H1 (cell line): ENCODE measurements at regions not wholly inside any gene's neighbourhood (a gene's known extent, or its start where the extent isn't known, plus 50 kb on each side); places are given as distances from the start of the nearest gene placed in this dataset.

Source experiments
- CTCF ChIA-PET: fragments of 300-600 bp; sonication (Branson Sonifier 250); formaldehyde crosslinking; loops from one replicate; lab custom pipeline; 2021; ENCODE audit not compliant: partially characterized antibody; lab: Charles Lee
- POLR2A ChIA-PET: fragments of 300-600 bp; sonication (Branson Sonifier 250); formaldehyde crosslinking; loops from one replicate; lab custom pipeline; 2021; ENCODE audit warnings: inconsistent platforms; ENCODE audit not compliant: partially characterized antibody; lab: Charles Lee
- DNase-seq, 2 experiments: peaks; one replicate each; pipeline versions ENCODE4 v3.0.0 to v3.0.0-alpha.2; 2010 to 2022; ENCODE audit warnings: low spot score in 2 of 2, low read depth in 1 of 2, mixed read lengths in 1 of 2
- FAIRE-seq: peaks from 2 replicates; lab custom pipeline; 2011; peaks lifted over from hg19 to GRCh38; lab: Jason Lieb, UNC
- H2AFZ ChIP-seq: 2 replicates; pipeline ENCODE4 v1.8.1; 2012; ENCODE audit warnings: low read length, inconsistent platforms
- H2AK5ac ChIP-seq: 2 replicates; pipeline ENCODE4 v1.6.1; 2013; ENCODE audit warnings: low read depth, low read length
- H2BK120ac ChIP-seq: replicated peaks from 2 replicates; pipeline ENCODE3; 2013; ENCODE audit warnings: low read depth, low read length, inconsistent platforms
- H2BK12ac ChIP-seq: 2 replicates; pipeline ENCODE4 v1.6.1; 2013; ENCODE audit warnings: low read depth, low read length
- H2BK15ac ChIP-seq: 2 replicates; pipeline ENCODE4 v1.6.1; 2013; ENCODE audit warnings: low read length
- H2BK20ac ChIP-seq: 2 replicates; pipeline ENCODE4 v1.6.1; 2013; ENCODE audit warnings: low read length
- H2BK5ac ChIP-seq: 2 replicates; pipeline ENCODE4 v1.6.1; 2013; ENCODE audit warnings: low read depth, low read length
- H3K14ac ChIP-seq: 2 replicates; pipeline ENCODE4 v1.6.1; 2013; ENCODE audit warnings: inconsistent platforms; ENCODE audit not compliant: insufficient read length
- H3K18ac ChIP-seq: 2 replicates; pipeline ENCODE4 v1.6.1; 2013; ENCODE audit warnings: low read length; ENCODE audit errors: extremely low read depth
- H3K23ac ChIP-seq: 2 replicates; pipeline ENCODE4 v1.6.1; 2013; ENCODE audit warnings: inconsistent platforms; ENCODE audit not compliant: insufficient read length
- H3K23me2 ChIP-seq: 2 replicates; pipeline ENCODE4 v1.6.1; 2013; ENCODE audit warnings: low read depth, low read length
- H3K27ac ChIP-seq: 2 replicates; pipeline ENCODE4 v1.6.1; 2011; ENCODE audit warnings: low read depth, low read length, inconsistent platforms
- H3K27me3 ChIP-seq, 4 experiments: replicated peaks in 1 of 4; 1 replicate in 1 of 4; 2 replicates in 3 of 4; pipeline versions ENCODE4 v1.6.1 to v1.8.1; 2011 to 2013; ENCODE audit warnings: low read length in 3 of 4, mild to moderate bottlenecking in 3 of 4, inconsistent platforms in 2 of 4, mixed read lengths in 2 of 4, moderate library complexity in 1 of 4; ENCODE audit not compliant: control insufficient read depth in 3 of 4, insufficient read depth in 3 of 4; ENCODE audit errors: extremely low read depth in 1 of 4
- H3K36me3 ChIP-seq, 4 experiments: 2 replicates each; pipeline versions ENCODE4 v1.6.1 to v1.8.1; 2011 to 2013; ENCODE audit warnings: mild to moderate bottlenecking in 4 of 4, low read length in 3 of 4, moderate library complexity in 2 of 4, control low read depth in 1 of 4, inconsistent platforms in 1 of 4; ENCODE audit not compliant: insufficient read depth in 4 of 4, control insufficient read depth in 2 of 4
- H3K4ac ChIP-seq: replicated peaks from 2 replicates; pipeline ENCODE3; 2013; ENCODE audit warnings: low read length, low read depth, mixed read lengths, inconsistent platforms; ENCODE audit not compliant: insufficient read length
- H3K4me1 ChIP-seq, 4 experiments: replicated peaks in 1 of 4; 1 replicate in 1 of 4; 2 replicates in 3 of 4; pipeline versions ENCODE4 v1.6.1 to v1.8.1; 2011 to 2013; ENCODE audit warnings: low read length in 3 of 4, inconsistent platforms in 2 of 4, mixed read lengths in 1 of 4; ENCODE audit not compliant: insufficient read depth in 4 of 4, control insufficient read depth in 3 of 4
- H3K4me2 ChIP-seq, 2 experiments: 2 replicates each; pipeline versions ENCODE4 v1.6.1 to v1.8.1; 2011 to 2013; ENCODE audit warnings: low read depth in 2 of 2, low read length in 2 of 2, control low read depth in 1 of 2, inconsistent platforms in 1 of 2, mild to moderate bottlenecking in 1 of 2; ENCODE audit not compliant: insufficient read depth in 1 of 2
- H3K4me3 ChIP-seq, 4 experiments: fragments of 200-600, 300-600 bp in 1 of 4; sonication (generic), shearing (Covaris generic), sonication (Bioruptor Twin) in 1 of 4; 2 replicates each; pipeline versions ENCODE4 v1.5.1 to v1.8.1; 2011 to 2016; ENCODE audit warnings: low read length in 4 of 4, low read depth in 3 of 4, control low read depth in 2 of 4, inconsistent platforms in 2 of 4, mild to moderate bottlenecking in 2 of 4, mixed read lengths in 1 of 4, moderate library complexity in 1 of 4; ENCODE audit not compliant: insufficient read depth in 2 of 4; ENCODE audit errors: extremely low read depth in 1 of 4
- H3K56ac ChIP-seq: replicated peaks from 2 replicates; pipeline ENCODE3; 2013; ENCODE audit warnings: low read depth, mild to moderate bottlenecking, mixed read lengths, low read length, inconsistent platforms; ENCODE audit not compliant: insufficient read length
- H3K79me1 ChIP-seq: 2 replicates; pipeline ENCODE4 v1.6.1; 2013; ENCODE audit warnings: low read depth, low read length, control low read depth
- H3K79me2 ChIP-seq, 2 experiments: 2 replicates each; pipeline versions ENCODE4 v1.6.1 to v1.8.1; 2012 to 2013; ENCODE audit warnings: low read length in 2 of 2, mild to moderate bottlenecking in 2 of 2, inconsistent platforms in 1 of 2; ENCODE audit not compliant: insufficient read depth in 2 of 2, control insufficient read depth in 1 of 2
- H3K9ac ChIP-seq, 4 experiments: replicated peaks in 1 of 4; 1 replicate in 1 of 4; 2 replicates in 3 of 4; pipeline versions ENCODE4 v1.6.1 to v1.8.1; 2011 to 2013; ENCODE audit warnings: low read depth in 3 of 4, low read length in 3 of 4, control low read depth in 2 of 4, mild to moderate bottlenecking in 2 of 4, moderate library complexity in 2 of 4, inconsistent platforms in 1 of 4; ENCODE audit errors: extremely low read depth in 1 of 4
- H3K9me3 ChIP-seq, 2 experiments: 2 replicates each; pipeline versions ENCODE4 v1.6.1 to v1.8.1; 2012 to 2013; ENCODE audit warnings: mild to moderate bottlenecking in 2 of 2, moderate library complexity in 2 of 2, control low read depth in 1 of 2, inconsistent platforms in 1 of 2, low read depth in 1 of 2, low read length in 1 of 2, mixed read lengths in 1 of 2; ENCODE audit not compliant: insufficient read depth in 2 of 2
- H4K20me1 ChIP-seq, 2 experiments: replicated peaks in 1 of 2; 2 replicates each; pipeline versions ENCODE3 to v1.8.1; 2011 to 2013; ENCODE audit warnings: inconsistent platforms in 2 of 2, low read length in 2 of 2, mild to moderate bottlenecking in 1 of 2; ENCODE audit not compliant: insufficient read depth in 2 of 2, control insufficient read depth in 1 of 2
- H4K5ac ChIP-seq: 2 replicates; pipeline ENCODE4 v1.6.1; 2013; ENCODE audit warnings: low read length, low read depth, mixed read lengths, inconsistent platforms; ENCODE audit not compliant: insufficient read length
- H4K8ac ChIP-seq: 2 replicates; pipeline ENCODE4 v1.8.0; 2013; ENCODE audit warnings: mild to moderate bottlenecking, moderate library complexity, low read length, inconsistent platforms; ENCODE audit not compliant: insufficient read depth; ENCODE audit errors: extremely low read depth
- H4K91ac ChIP-seq: replicated peaks from 2 replicates; pipeline ENCODE3; 2013; ENCODE audit warnings: low read length, mixed read lengths, inconsistent platforms; ENCODE audit not compliant: insufficient read length
- GTF2F1 ChIP-seq: IDR thresholded peaks from 2 replicates; pipeline ENCODE4 v1.6.1; 2012; ENCODE audit warnings: low read depth, low read length, improper control_type of control experiment, borderline replicate concordance
- HDAC2 ChIP-seq, 2 experiments: fragments of 300-600 bp in 1 of 2; sonication (generic) in 1 of 2; IDR thresholded peaks; 2 replicates each; pipeline ENCODE4 v1.6.1; 2011 to 2012; ENCODE audit warnings: low read depth in 2 of 2, low read length in 2 of 2, mild to moderate bottlenecking in 2 of 2, moderate library complexity in 2 of 2, borderline replicate concordance in 1 of 2, inconsistent platforms in 1 of 2
- NANOG ChIP-seq: IDR thresholded peaks from 2 replicates; pipeline ENCODE4 v1.6.1; 2011; ENCODE audit warnings: low read length, low read depth, mild to moderate bottlenecking, inconsistent platforms; ENCODE audit not compliant: insufficient read depth, poor library complexity, severe bottlenecking
- NRF1 ChIP-seq: IDR thresholded peaks from 2 replicates; pipeline ENCODE4 v1.6.1; 2011; ENCODE audit warnings: mild to moderate bottlenecking, low read depth, low read length, improper control_type of control experiment
- RFX5 ChIP-seq: IDR thresholded peaks from 2 replicates; pipeline ENCODE4 v1.6.1; 2011; ENCODE audit warnings: low read depth, low read length, improper control_type of control experiment, borderline replicate concordance
- RXRA ChIP-seq: IDR thresholded peaks from 2 replicates; pipeline ENCODE4 v1.6.1; 2011; ENCODE audit warnings: low read depth, mild to moderate bottlenecking, low read length, moderate library complexity; ENCODE audit not compliant: insufficient read depth
- SAP30 ChIP-seq: fragments of 300-600 bp; sonication (generic); IDR thresholded peaks from 2 replicates; pipeline ENCODE4 v1.7.1; 2012; ENCODE audit warnings: low read length, moderate library complexity, mild to moderate bottlenecking, inconsistent platforms; ENCODE audit not compliant: insufficient read depth, insufficient replicate concordance
- SP1 ChIP-seq: IDR thresholded peaks from 2 replicates; pipeline ENCODE4 v1.6.1; 2011; ENCODE audit warnings: low read depth, low read length
- WGBS, 2 experiments: shearing (Covaris generic) in 1 of 2; methylation state at CpG; one replicate each; pipeline versions ENCODE4 v1.1.6 to v1.1.7; 2013 to 2015; ENCODE audit warnings: low lambda C conversion rate in 2 of 2, mixed read lengths in 2 of 2, inconsistent platforms in 1 of 2, low coverage in 1 of 2, missing lambda C conversion rate in 1 of 2; ENCODE audit not compliant: insufficient replicate concordance in 2 of 2, insufficient coverage in 1 of 2, insufficient read length in 1 of 2; ENCODE audit errors: extremely low coverage in 1 of 2, missing lambda C conversion rate in 1 of 2; 5-methylcytosine and 5-hydroxymethylcytosine counted together
- TF ChIP-seq, protein P1 (sequence below): IDR thresholded peaks from 2 replicates; pipeline ENCODE4 v1.6.1; 2012; ENCODE audit warnings: inconsistent platforms
- TF ChIP-seq, protein P2 (sequence below), 3 experiments: IDR thresholded peaks; 1 replicate in 2 of 3; 2 replicates in 1 of 3; pipeline versions ENCODE4 v1.5.1 to v1.6.1; 2011; ENCODE audit warnings: low read length in 3 of 3, mild to moderate bottlenecking in 3 of 3, inconsistent platforms in 2 of 3, low read depth in 1 of 3, moderate library complexity in 1 of 3; ENCODE audit not compliant: insufficient read depth in 1 of 3; ENCODE audit errors: control extremely low read depth in 1 of 3

DNA sequence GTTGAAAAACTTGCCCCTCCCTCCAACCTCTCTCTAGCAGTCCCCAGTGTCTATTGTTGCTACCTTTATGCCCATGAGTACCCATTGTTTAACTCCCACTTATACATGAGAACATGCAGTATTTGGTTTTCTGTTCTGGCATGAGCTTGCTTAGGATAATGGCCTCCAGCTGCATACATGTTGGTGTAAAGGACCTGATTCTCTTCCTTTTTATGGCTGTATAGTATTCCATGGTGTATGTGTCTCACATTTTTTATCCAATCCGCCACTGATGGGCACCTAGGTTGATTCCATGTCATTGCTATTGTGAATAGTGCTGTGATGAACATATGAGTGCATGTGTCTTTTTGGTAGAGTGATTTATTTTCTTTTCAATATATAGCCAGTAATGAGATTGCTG is 50.0 kb upstream of the GPC4 start:
- H2AK5ac ChIP-seq: no peak overlapping the region
- H3K9ac ChIP-seq: no peak overlapping the region
- H3K36me3 ChIP-seq: no peaks in the 10 kb centered on the region
- H4K5ac ChIP-seq: no peak overlapping the region
- H3K4me3 ChIP-seq: no peak overlapping the region
- no peak overlapping the region for H2BK20ac ChIP-seq
- ChIA-PET CTCF (no interaction called here), POLR2A (no interaction called here)
- no peak for DNase-seq
- H4K8ac ChIP-seq: no peak overlapping the region
- no peak overlapping the region for H3K27ac ChIP-seq
- no peak for FAIRE-seq
- no peaks in the 10 kb centered on the region for H3K23me2 ChIP-seq
- H2AFZ ChIP-seq: no peak overlapping the region
- H3K9me3 ChIP-seq: no peaks in the 10 kb centered on the region
- no peak overlapping the region for H3K4ac ChIP-seq
- 100% methylated on average over 1 of the region's 1 CpG; no CpG with 5 or more reads in 1 of the 2 experiments for WGBS, 2 experiments
- H2BK120ac ChIP-seq: no peak overlapping the region
- no peak overlapping the region for H3K14ac ChIP-seq
- no peaks in the 10 kb centered on the region for H3K79me2 ChIP-seq
- H2BK12ac ChIP-seq: no peak overlapping the region
- no peak overlapping the region for H4K91ac ChIP-seq
- H3K27me3 ChIP-seq: no peaks in the 10 kb centered on the region
- no peak overlapping the region for H3K23ac ChIP-seq
- no peaks in the 10 kb centered on the region for H4K20me1 ChIP-seq
- no peak overlapping the region for H3K4me2 ChIP-seq
- peaks cover 0 to 5% (median 1%) of the 10 kb centered on the region in 4 experiments; a peak in 2 of 7 replicates for H3K4me1 ChIP-seq
- no peak overlapping the region for H2BK15ac ChIP-seq
- no peaks in the 10 kb centered on the region for H3K79me1 ChIP-seq
- no peak overlapping the region for H2BK5ac ChIP-seq
- no peak overlapping the region for H3K18ac ChIP-seq
- no peak overlapping the region for H3K56ac ChIP-seq
- TF ChIP-seq NANOG (no peak), SAP30 (no peak), GTF2F1 (no peak), NRF1 (no peak), RFX5 (no peak), HDAC2 (IDR thresholded peaks at IDR 0.05; ENCODE audit: borderline replicate concordance in 1 of 2, low read depth in 2 of 2, low read length in 2 of 2) (no peak), RXRA (no peak), SP1 (no peak)
- TF ChIP-seq, protein P1, sequence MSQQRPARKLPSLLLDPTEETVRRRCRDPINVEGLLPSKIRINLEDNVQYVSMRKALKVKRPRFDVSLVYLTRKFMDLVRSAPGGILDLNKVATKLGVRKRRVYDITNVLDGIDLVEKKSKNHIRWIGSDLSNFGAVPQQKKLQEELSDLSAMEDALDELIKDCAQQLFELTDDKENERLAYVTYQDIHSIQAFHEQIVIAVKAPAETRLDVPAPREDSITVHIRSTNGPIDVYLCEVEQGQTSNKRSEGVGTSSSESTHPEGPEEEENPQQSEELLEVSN: no peak
- TF ChIP-seq, protein P2, sequence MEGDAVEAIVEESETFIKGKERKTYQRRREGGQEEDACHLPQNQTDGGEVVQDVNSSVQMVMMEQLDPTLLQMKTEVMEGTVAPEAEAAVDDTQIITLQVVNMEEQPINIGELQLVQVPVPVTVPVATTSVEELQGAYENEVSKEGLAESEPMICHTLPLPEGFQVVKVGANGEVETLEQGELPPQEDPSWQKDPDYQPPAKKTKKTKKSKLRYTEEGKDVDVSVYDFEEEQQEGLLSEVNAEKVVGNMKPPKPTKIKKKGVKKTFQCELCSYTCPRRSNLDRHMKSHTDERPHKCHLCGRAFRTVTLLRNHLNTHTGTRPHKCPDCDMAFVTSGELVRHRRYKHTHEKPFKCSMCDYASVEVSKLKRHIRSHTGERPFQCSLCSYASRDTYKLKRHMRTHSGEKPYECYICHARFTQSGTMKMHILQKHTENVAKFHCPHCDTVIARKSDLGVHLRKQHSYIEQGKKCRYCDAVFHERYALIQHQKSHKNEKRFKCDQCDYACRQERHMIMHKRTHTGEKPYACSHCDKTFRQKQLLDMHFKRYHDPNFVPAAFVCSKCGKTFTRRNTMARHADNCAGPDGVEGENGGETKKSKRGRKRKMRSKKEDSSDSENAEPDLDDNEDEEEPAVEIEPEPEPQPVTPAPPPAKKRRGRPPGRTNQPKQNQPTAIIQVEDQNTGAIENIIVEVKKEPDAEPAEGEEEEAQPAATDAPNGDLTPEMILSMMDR (IDR thresholded peaks at IDR 0.05; ENCODE audit: control extremely low read depth in 1 of 3, insufficient read depth in 1 of 3, low read depth in 1 of 3, low read length in 3 of 3): no peak
